ENCODE measurements at regions not wholly inside any gene's neighbourhood (a gene's known extent, or its start where the extent isn't known, plus 50 kb on each side); places are given as distances from the start of the nearest gene placed in this dataset.

GRCh38 chr1:229943148-229943714, 123.8 kb upstream of the GALNT2 start:
- Histone ChIP-seq H3K36me3 (replicated peaks; ENCODE audit: control insufficient read depth, insufficient read depth, low read length) (no peaks in the 10 kb centered on the region), H3K4me3 (ENCODE audit: insufficient read depth, low read depth, low read length) (no peak overlapping the region), H3K27me3 (ENCODE audit: control insufficient read depth, insufficient read depth, low read length) (no peaks in the 10 kb centered on the region)
- DNase-seq = no peak

DNA sequence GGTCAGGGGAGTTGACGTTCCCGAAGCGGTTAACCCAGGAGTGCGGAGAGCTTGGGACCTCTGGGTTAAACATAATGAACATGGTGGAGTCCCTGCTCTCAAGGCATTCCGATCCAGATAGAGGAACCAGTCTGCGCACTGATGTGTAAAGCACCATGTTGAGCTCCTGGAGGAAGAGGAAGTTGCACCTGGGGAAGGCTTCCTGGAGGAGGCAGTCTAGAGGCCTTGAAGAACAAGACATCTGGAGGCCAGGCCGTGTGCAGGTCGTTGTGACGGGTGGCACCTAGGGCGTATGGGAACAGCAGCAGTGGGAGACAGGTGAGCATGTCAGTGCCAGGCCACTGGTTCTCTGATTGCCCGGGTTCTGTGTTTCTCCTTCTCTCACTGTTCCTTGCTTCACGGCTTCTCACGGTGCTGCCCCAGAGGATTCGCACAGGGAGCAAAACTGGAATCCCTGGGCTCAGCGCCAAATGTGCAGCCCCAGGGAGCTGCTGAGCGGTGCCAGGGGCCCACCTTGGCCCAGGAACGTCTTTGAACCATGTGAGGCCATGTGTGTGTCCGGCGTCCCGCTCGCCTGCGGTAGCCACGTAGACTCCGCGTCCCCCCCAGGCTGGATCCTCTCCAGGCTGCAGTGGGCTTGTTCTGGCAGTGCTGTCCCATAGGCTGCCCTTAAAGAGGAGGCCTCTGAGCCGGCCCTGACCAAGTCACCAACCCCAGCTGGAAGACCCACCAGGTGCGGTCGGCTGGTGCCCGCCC, 122.9 kb upstream of the GALNT2 start:
- no peaks in the 10 kb centered on the region for H3K36me3 ChIP-seq (replicated peaks; ENCODE audit: control insufficient read depth, insufficient read depth, low read length)
- no peaks in the 10 kb centered on the region for H3K27me3 ChIP-seq (ENCODE audit: control insufficient read depth, insufficient read depth, low read length)
- DNase-seq = no peak
- H3K4me3 ChIP-seq (ENCODE audit: insufficient read depth, low read depth, low read length) = no peak overlapping the region

DNA sequence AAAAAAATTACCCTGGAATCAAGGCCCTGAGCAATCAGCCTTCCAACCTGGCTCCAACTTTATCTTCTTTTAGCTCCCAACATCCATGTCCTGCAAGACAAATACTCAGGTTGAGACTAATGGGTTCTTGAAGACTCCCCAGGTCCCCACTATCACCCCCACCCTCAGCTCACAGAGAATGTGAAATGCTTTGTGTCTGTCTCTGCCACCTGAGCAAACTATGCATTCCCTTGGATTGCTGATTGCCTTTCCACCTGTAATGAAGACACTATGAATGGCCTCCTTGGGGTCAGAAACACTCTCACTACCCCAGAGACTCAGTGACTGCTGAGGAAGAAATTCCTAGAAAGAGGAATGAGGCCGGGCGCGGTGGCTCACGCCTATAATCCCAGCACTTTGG, 121.2 kb upstream of the GALNT2 start:
- DNase-seq = no peak
- Histone ChIP-seq H3K27me3 (ENCODE audit: control insufficient read depth, insufficient read depth, low read length) (no peaks in the 10 kb centered on the region), H3K36me3 (replicated peaks; ENCODE audit: control insufficient read depth, insufficient read depth, low read length) (no peaks in the 10 kb centered on the region), H3K4me3 (ENCODE audit: insufficient read depth, low read depth, low read length) (no peak overlapping the region)

- DNase-seq = no peak
- H3K27me3 ChIP-seq (ENCODE audit: control insufficient read depth, insufficient read depth, low read length) = no peaks in the 10 kb centered on the region
- H3K36me3 ChIP-seq (replicated peaks; ENCODE audit: control insufficient read depth, insufficient read depth, low read length) = no peaks in the 10 kb centered on the region
- no peak overlapping the region for H3K4me3 ChIP-seq (ENCODE audit: insufficient read depth, low read depth, low read length)
These were observed 119.1 kb upstream of the GALNT2 start for GRCh38 chr1:229947968-229948367.

GRCh38 chr1:229948438-229948837, 118.6 kb upstream of the GALNT2 start:
- no peak overlapping the region for H3K4me3 ChIP-seq (ENCODE audit: insufficient read depth, low read depth, low read length)
- no peaks in the 10 kb centered on the region for H3K27me3 ChIP-seq (ENCODE audit: control insufficient read depth, insufficient read depth, low read length)
- no peak for DNase-seq
- no peaks in the 10 kb centered on the region for H3K36me3 ChIP-seq (replicated peaks; ENCODE audit: control insufficient read depth, insufficient read depth, low read length)

DNA sequence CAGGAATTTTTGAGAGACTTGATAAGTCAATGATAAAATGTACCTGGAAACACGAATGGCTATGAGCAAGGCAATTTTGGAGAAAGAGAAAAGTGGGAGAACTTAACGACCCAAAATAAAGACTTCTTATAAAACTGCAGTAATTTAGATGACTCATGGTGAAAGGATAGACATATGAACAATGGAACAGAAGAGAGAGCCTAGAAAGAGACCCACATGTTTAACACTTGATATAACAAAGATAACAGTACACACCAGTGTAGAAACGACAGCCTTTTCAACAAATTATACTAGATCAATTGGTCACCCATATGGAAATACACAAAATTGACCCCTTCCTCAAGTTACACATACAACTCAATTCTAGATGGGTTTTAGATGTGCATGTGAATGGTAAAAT, 117.5 kb upstream of the GALNT2 start:
- DNase-seq = no peak
- Histone ChIP-seq H3K36me3 (replicated peaks; ENCODE audit: control insufficient read depth, insufficient read depth, low read length) (no peaks in the 10 kb centered on the region), H3K4me3 (ENCODE audit: insufficient read depth, low read depth, low read length) (no peak overlapping the region), H3K27me3 (ENCODE audit: control insufficient read depth, insufficient read depth, low read length) (no peaks in the 10 kb centered on the region)

- no peak for DNase-seq
- Histone ChIP-seq H3K36me3 (replicated peaks; ENCODE audit: control insufficient read depth, insufficient read depth, low read length) (no peaks in the 10 kb centered on the region), H3K27me3 (ENCODE audit: control insufficient read depth, insufficient read depth, low read length) (no peaks in the 10 kb centered on the region), H3K4me3 (ENCODE audit: insufficient read depth, low read depth, low read length) (no peak overlapping the region)
These were observed 117.0 kb upstream of the GALNT2 start for GRCh38 chr1:229950020-229950419.

DNA sequence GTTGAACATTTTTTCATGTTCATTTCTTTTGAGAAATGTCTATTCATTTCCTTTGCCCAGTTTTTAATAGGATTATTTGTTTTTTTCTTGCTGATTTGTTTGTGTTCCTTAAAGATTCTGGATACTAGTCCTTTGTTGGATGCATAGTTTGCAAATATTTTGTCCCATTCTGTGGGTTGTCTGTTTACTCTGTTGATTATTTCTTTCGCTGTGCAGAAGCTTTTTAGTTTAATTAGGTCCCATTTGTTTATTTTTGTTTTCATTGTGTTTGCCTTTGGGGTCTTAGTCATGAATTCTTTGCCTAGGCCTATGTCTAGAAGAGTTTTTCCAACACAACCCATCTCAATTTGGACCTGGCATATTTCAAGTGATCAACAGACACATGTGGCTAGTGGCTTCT, 116.1 kb upstream of the GALNT2 start:
- H3K4me3 ChIP-seq (ENCODE audit: insufficient read depth, low read depth, low read length) = no peak overlapping the region
- H3K36me3 ChIP-seq (replicated peaks; ENCODE audit: control insufficient read depth, insufficient read depth, low read length) = no peaks in the 10 kb centered on the region
- DNase-seq = no peak
- H3K27me3 ChIP-seq (ENCODE audit: control insufficient read depth, insufficient read depth, low read length) = no peaks in the 10 kb centered on the region

GRCh38 chr1:229951856-229952534, 115.0 kb upstream of the GALNT2 start:
- Histone ChIP-seq H3K27me3 (ENCODE audit: control insufficient read depth, insufficient read depth, low read length) (no peaks in the 10 kb centered on the region), H3K4me3 (ENCODE audit: insufficient read depth, low read depth, low read length) (no peak overlapping the region), H3K36me3 (replicated peaks; ENCODE audit: control insufficient read depth, insufficient read depth, low read length) (no peaks in the 10 kb centered on the region)
- no peak for DNase-seq

- Histone ChIP-seq H3K36me3 (replicated peaks; ENCODE audit: control insufficient read depth, insufficient read depth, low read length) (no peaks in the 10 kb centered on the region), H3K27me3 (ENCODE audit: control insufficient read depth, insufficient read depth, low read length) (no peaks in the 10 kb centered on the region), H3K4me3 (ENCODE audit: insufficient read depth, low read depth, low read length) (no peak overlapping the region)
- DNase-seq = no peak
These were observed 114.1 kb upstream of the GALNT2 start for GRCh38 chr1:229952670-229953520.

GRCh38 chr1:229953736-229954326, 113.2 kb upstream of the GALNT2 start:
- no peak for DNase-seq
- Histone ChIP-seq H3K27me3 (ENCODE audit: control insufficient read depth, insufficient read depth, low read length) (no peaks in the 10 kb centered on the region), H3K36me3 (replicated peaks; ENCODE audit: control insufficient read depth, insufficient read depth, low read length) (no peaks in the 10 kb centered on the region), H3K4me3 (ENCODE audit: insufficient read depth, low read depth, low read length) (no peak overlapping the region)

- Histone ChIP-seq H3K27me3 (ENCODE audit: control insufficient read depth, insufficient read depth, low read length) (no peaks in the 10 kb centered on the region), H3K4me3 (ENCODE audit: insufficient read depth, low read depth, low read length) (no peak overlapping the region), H3K36me3 (replicated peaks; ENCODE audit: control insufficient read depth, insufficient read depth, low read length) (no peaks in the 10 kb centered on the region)
- no peak for DNase-seq
These were observed 102.8 kb upstream of the GALNT2 start for GRCh38 chr1:229964281-229964680.

GRCh38 chr1:229970714-229971113, 96.3 kb upstream of the GALNT2 start:
- no peak for DNase-seq
- H3K27me3 ChIP-seq (ENCODE audit: control insufficient read depth, insufficient read depth, low read length) = no peaks in the 10 kb centered on the region
- no peak overlapping the region for H3K4me3 ChIP-seq (ENCODE audit: insufficient read depth, low read depth, low read length)
- no peaks in the 10 kb centered on the region for H3K36me3 ChIP-seq (replicated peaks; ENCODE audit: control insufficient read depth, insufficient read depth, low read length)

GRCh38 chr1:229971141-229971540, 95.9 kb upstream of the GALNT2 start:
- no peaks in the 10 kb centered on the region for H3K36me3 ChIP-seq (replicated peaks; ENCODE audit: control insufficient read depth, insufficient read depth, low read length)
- no peak overlapping the region for H3K4me3 ChIP-seq (ENCODE audit: insufficient read depth, low read depth, low read length)
- no peaks in the 10 kb centered on the region for H3K27me3 ChIP-seq (ENCODE audit: control insufficient read depth, insufficient read depth, low read length)
- DNase-seq = no peak

Measured in H7 (cell line).